GM12878 (cell line): ENCODE measurements at regions not wholly inside any gene's neighbourhood (a gene's known extent, or its start where the extent isn't known, plus 50 kb on each side); places are given as distances from the start of the nearest gene placed in this dataset.

Experiments used
- ATAC-seq: fragments of 200-7000 bp; cut with Tn5 transposase; 3 replicates; pipeline ENCODE4 v1.9.1; 2020; ENCODE audit warnings: mild to moderate bottlenecking, moderate library complexity
- BruUV-seq: library from RNA; stranded (reverse); fragments of 400-500 nt; replicated peaks from 2 replicates; lab custom pipeline; 2021; lab: Mats Ljungman, UMichigan
- CTCF ChIA-PET: fragments of 300-600 bp; sonication (Branson Sonifier 250); formaldehyde crosslinking; extraction: SDS; loops from one replicate; lab custom pipeline; 2021; ENCODE audit warnings: inconsistent platforms; lab: Yijun Ruan, JAX
- POLR2A ChIA-PET: fragments of 350-600 bp; formaldehyde crosslinking; extraction: SDS; loops from one replicate; lab custom pipeline; 2021; ENCODE audit warnings: inconsistent platforms; lab: Charles Lee
- RAD21 ChIA-PET: fragments of 300-600 bp; sonication (Branson Sonifier 250); formaldehyde crosslinking; loops from one replicate; lab custom pipeline; 2023; ENCODE audit warnings: antibody characterized with exemption; ENCODE audit not compliant: unreplicated experiment; lab: Charles Lee
- SMC1A ChIA-PET: fragments of 300-600 bp; sonication (Branson Sonifier 250); formaldehyde crosslinking; loops from one replicate; lab custom pipeline; 2023; ENCODE audit not compliant: unreplicated experiment, uncharacterized antibody; lab: Charles Lee
- DNase-seq: peaks from one replicate; pipeline ENCODE4 v3.0.0-alpha.2; 2011; ENCODE audit warnings: low read depth, low spot score
- FAIRE-seq: peaks from 3 replicates; lab custom pipeline; 2011; peaks lifted over from hg19 to GRCh38; lab: Jason Lieb, UNC
- H2AFZ ChIP-seq: 2 replicates; pipeline ENCODE4 v1.6.0; 2011; ENCODE audit warnings: low read depth, low read length, control low read depth; ENCODE audit not compliant: control insufficient read depth
- H3K27ac ChIP-seq: 2 replicates; pipeline ENCODE4 v1.5.1; 2011; ENCODE audit warnings: control low read depth; ENCODE audit not compliant: control insufficient read depth, insufficient read depth
- H3K27me3 ChIP-seq, 2 experiments: replicated peaks in 1 of 2; 2 replicates each; pipeline versions ENCODE4 v1.6.0 to v1.6.1; 2011; ENCODE audit warnings: low read length in 1 of 2; ENCODE audit not compliant: control insufficient read depth in 2 of 2, insufficient read depth in 2 of 2
- H3K36me3 ChIP-seq, 2 experiments: 2 replicates each; pipeline ENCODE4 v1.5.1; 2011; ENCODE audit warnings: low read length in 1 of 2; ENCODE audit not compliant: control insufficient read depth in 2 of 2, insufficient read depth in 2 of 2
- H3K4me1 ChIP-seq: 2 replicates; pipeline ENCODE4 v1.6.1; 2011; ENCODE audit warnings: mild to moderate bottlenecking, low read length, moderate library complexity, mixed read lengths; ENCODE audit not compliant: control insufficient read depth, insufficient read depth
- H3K4me2 ChIP-seq: 2 replicates; pipeline ENCODE4 v1.6.0; 2011; ENCODE audit warnings: control low read depth; ENCODE audit not compliant: control insufficient read depth, insufficient read depth
- H3K4me3 ChIP-seq: fragments of 200-600 bp; sonication (generic); 2 replicates; pipeline ENCODE4 v1.5.1; 2016
- H3K79me2 ChIP-seq: 2 replicates; pipeline ENCODE4 v1.6.0; 2011; ENCODE audit warnings: low read length; ENCODE audit not compliant: control insufficient read depth, insufficient read depth
- H3K9ac ChIP-seq: 2 replicates; pipeline ENCODE4 v1.8.0; 2011; ENCODE audit warnings: low read length, control low read depth, mixed read lengths; ENCODE audit not compliant: control insufficient read depth, insufficient read depth
- H3K9me3 ChIP-seq: replicated peaks from 3 replicates; pipeline ENCODE4 v1.5.1; 2011; ENCODE audit warnings: mild to moderate bottlenecking, low read length; ENCODE audit not compliant: control insufficient read depth, insufficient read depth
- H4K20me1 ChIP-seq: 2 replicates; pipeline ENCODE4 v1.6.0; 2011; ENCODE audit not compliant: control insufficient read depth, insufficient read depth
- ATF2 ChIP-seq: IDR thresholded peaks from 2 replicates; pipeline ENCODE4 v1.6.1; 2012; ENCODE audit warnings: low read length, inconsistent platforms
- CHD2 ChIP-seq: IDR thresholded peaks from 2 replicates; pipeline ENCODE4 v1.6.1; 2011; ENCODE audit warnings: low read depth, low read length, improper control_type of control experiment, borderline replicate concordance
- GABPA ChIP-seq: IDR thresholded peaks from 2 replicates; pipeline ENCODE4 v1.6.1; 2014; ENCODE audit warnings: antibody characterized with exemption, low read depth, mild to moderate bottlenecking, inconsistent platforms
- GATAD2B ChIP-seq: fragments of 450-650 bp; conservative IDR thresholded peaks from 2 replicates; pipeline ENCODE4 v1.6.1; 2017; ENCODE audit warnings: low read depth, mild to moderate bottlenecking, moderate library complexity
- HDAC2 ChIP-seq: fragments of 200-600 bp; sonication (generic); IDR thresholded peaks from 2 replicates; pipeline ENCODE4 v1.6.1; 2017
- MXI1 ChIP-seq: fragments of 150-350 bp; IDR thresholded peaks from 2 replicates; pipeline ENCODE4 v1.6.1; 2011; ENCODE audit warnings: low read depth, mild to moderate bottlenecking, inconsistent platforms, low read length, improper control_type of control experiment
- NR2C1 ChIP-seq: fragments of 450-650 bp; IDR thresholded peaks from 2 replicates; pipeline ENCODE4 v1.6.1; 2017; ENCODE audit warnings: antibody characterized with exemption, mild to moderate bottlenecking, moderate library complexity
- RAD21 ChIP-seq: IDR thresholded peaks from 2 replicates; pipeline ENCODE4 v1.6.1; 2011; ENCODE audit warnings: mild to moderate bottlenecking, low read depth, low read length, moderate library complexity; ENCODE audit not compliant: insufficient read depth
- RUNX3 ChIP-seq: IDR thresholded peaks from 2 replicates; pipeline ENCODE4 v1.6.1; 2012; ENCODE audit warnings: low read length, inconsistent platforms
- SMAD5 ChIP-seq: IDR thresholded peaks from 2 replicates; pipeline ENCODE4 v1.6.1; 2016; ENCODE audit warnings: antibody characterized with exemption, low read depth
- SMARCA5 ChIP-seq: fragments of 450-650 bp; IDR thresholded peaks from 2 replicates; pipeline ENCODE4 v1.6.1; 2017; ENCODE audit warnings: mild to moderate bottlenecking
- SMC3 ChIP-seq: IDR thresholded peaks from 2 replicates; pipeline ENCODE4 v1.6.1; 2011; ENCODE audit warnings: low read length, improper control_type of control experiment, borderline replicate concordance
- SP1 ChIP-seq: IDR thresholded peaks from one replicate; pipeline ENCODE4 v1.6.1; 2011; ENCODE audit warnings: low read depth, low read length
- USF2 ChIP-seq: IDR thresholded peaks from 2 replicates; pipeline ENCODE4 v1.6.1; 2011; ENCODE audit warnings: low read depth, low read length, improper control_type of control experiment, borderline replicate concordance
- ZNF207 ChIP-seq: fragments of 450-650 bp; IDR thresholded peaks from 2 replicates; pipeline ENCODE4 v1.6.1; 2014; ENCODE audit warnings: antibody characterized with exemption, mild to moderate bottlenecking, borderline replicate concordance
- ZSCAN29 ChIP-seq: fragments of 450-650 bp; IDR thresholded peaks from 2 replicates; pipeline ENCODE4 v1.6.1; 2017; ENCODE audit warnings: mild to moderate bottlenecking, moderate library complexity
- WGBS: methylation state at CpG from one replicate; pipeline ENCODE4 v1.1.6; 2016; ENCODE audit warnings: low lambda C conversion rate; ENCODE audit not compliant: insufficient replicate concordance, insufficient coverage; ENCODE audit errors: missing lambda C conversion rate; 5-methylcytosine and 5-hydroxymethylcytosine counted together
- in situ Hi-C: fragments of 300-500 bp; cut with MboI; formaldehyde crosslinking; loops from 9 replicates; pipeline ENCODE4 v1.14.3; 2018; ENCODE audit warnings: mixed read lengths
- intact Hi-C: fragments of 100-400 bp; cut with micrococcal nuclease; formaldehyde crosslinking; loops from one replicate; pipeline ENCODE4 v1.14.2; 2022; ENCODE audit not compliant: unreplicated experiment
- TF ChIP-seq, protein P1 (sequence below), 3 experiments: IDR thresholded peaks in 2 of 3; conservative IDR thresholded peaks in 1 of 3; 2 replicates each; pipeline ENCODE4 v1.5.1; 2011; ENCODE audit warnings: low read depth in 3 of 3, low read length in 3 of 3, mild to moderate bottlenecking in 3 of 3, control low read depth in 2 of 3, moderate library complexity in 2 of 3, inconsistent platforms in 1 of 3, mixed read lengths in 1 of 3; ENCODE audit not compliant: control insufficient read depth in 2 of 3, insufficient read depth in 1 of 3; ENCODE audit errors: extremely low read depth in 1 of 3
- TF ChIP-seq, protein P2 (sequence below): fragments of 450-650 bp; IDR thresholded peaks from 2 replicates; pipeline ENCODE4 v1.6.1; 2016; ENCODE audit warnings: mild to moderate bottlenecking

DNA sequence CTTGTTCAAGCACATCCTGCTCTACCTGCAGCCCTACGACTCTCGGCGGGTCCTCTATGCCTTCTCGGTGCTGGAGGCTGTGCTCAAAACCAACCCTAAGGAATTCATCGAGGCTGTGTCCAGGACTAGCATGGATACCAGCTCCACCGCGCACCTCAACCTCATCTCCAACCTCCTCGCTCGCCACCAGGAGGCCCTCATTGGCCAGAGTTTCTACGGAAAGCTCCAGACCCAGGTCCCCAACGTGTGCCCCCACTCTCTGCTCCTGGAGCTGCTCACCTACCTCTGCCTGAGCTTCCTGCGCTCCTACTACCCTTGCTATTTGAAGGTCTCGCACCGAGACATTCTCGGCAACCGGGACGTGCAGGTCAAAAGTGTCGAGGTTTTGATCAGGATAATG, 74.3 kb upstream of the MORC3 start (continued):
- TF ChIP-seq USF2 (no peak), RAD21 (no peak), SMC3 (no peak), GATAD2B (no peak), ATF2 (no peak), SP1 (no peak), CHD2 (no peak)

GRCh38 chr21:36246080-36246631, 73.8 kb upstream of the MORC3 start:
- no peak for FAIRE-seq
- RAD21 ChIA-PET, result no interaction called here
- TF ChIP-seq ATF2 (no peak), GABPA (no peak), MXI1 (no peak), SMARCA5 (no peak), SMAD5 (no peak), ZNF207 (no peak), NR2C1 (no peak), ZSCAN29 (no peak), HDAC2 (no peak), RUNX3 (no peak)
- TF ChIP-seq, protein P1, sequence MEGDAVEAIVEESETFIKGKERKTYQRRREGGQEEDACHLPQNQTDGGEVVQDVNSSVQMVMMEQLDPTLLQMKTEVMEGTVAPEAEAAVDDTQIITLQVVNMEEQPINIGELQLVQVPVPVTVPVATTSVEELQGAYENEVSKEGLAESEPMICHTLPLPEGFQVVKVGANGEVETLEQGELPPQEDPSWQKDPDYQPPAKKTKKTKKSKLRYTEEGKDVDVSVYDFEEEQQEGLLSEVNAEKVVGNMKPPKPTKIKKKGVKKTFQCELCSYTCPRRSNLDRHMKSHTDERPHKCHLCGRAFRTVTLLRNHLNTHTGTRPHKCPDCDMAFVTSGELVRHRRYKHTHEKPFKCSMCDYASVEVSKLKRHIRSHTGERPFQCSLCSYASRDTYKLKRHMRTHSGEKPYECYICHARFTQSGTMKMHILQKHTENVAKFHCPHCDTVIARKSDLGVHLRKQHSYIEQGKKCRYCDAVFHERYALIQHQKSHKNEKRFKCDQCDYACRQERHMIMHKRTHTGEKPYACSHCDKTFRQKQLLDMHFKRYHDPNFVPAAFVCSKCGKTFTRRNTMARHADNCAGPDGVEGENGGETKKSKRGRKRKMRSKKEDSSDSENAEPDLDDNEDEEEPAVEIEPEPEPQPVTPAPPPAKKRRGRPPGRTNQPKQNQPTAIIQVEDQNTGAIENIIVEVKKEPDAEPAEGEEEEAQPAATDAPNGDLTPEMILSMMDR (IDR thresholded peaks at IDR 0.05 in 2 of 3, conservative IDR thresholded peaks at IDR 0.05 in 1 of 3; ENCODE audit: control insufficient read depth in 2 of 3, extremely low read depth in 1 of 3, insufficient read depth in 1 of 3, low read depth in 3 of 3, low read length in 3 of 3), result no peak
- TF ChIP-seq, protein P2, sequence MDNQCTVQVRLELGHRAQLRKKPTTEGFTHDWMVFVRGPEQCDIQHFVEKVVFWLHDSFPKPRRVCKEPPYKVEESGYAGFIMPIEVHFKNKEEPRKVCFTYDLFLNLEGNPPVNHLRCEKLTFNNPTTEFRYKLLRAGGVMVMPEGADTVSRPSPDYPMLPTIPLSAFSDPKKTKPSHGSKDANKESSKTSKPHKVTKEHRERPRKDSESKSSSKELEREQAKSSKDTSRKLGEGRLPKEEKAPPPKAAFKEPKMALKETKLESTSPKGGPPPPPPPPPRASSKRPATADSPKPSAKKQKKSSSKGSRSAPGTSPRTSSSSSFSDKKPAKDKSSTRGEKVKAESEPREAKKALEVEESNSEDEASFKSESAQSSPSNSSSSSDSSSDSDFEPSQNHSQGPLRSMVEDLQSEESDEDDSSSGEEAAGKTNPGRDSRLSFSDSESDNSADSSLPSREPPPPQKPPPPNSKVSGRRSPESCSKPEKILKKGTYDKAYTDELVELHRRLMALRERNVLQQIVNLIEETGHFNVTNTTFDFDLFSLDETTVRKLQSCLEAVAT, result no peak

More at GRCh38 chr21:36246080-36246631, 73.8 kb upstream of the MORC3 start:
- Histone ChIP-seq H4K20me1 (no peaks in the 10 kb centered on the region), H3K9ac (no peak overlapping the region), H3K27me3 (no peaks in the 10 kb centered on the region), H3K4me1 (no peaks in the 10 kb centered on the region), H3K36me3 (no peaks in the 10 kb centered on the region; a peak in 1 of 4 replicates), H3K4me3 (no peak overlapping the region), H3K9me3 (no peaks in the 10 kb centered on the region), H3K4me2 (no peak overlapping the region), H2AFZ (no peak overlapping the region), H3K27ac (no peak overlapping the region), H3K79me2 (no peaks in the 10 kb centered on the region)
- intact Hi-C loops (no loop called here), in situ Hi-C loops (no loop called here)
- no TSS peak for BruUV-seq
- 94% methylated on average over 23 of the region's 23 CpGs for WGBS
- ATAC-seq (no peak), DNase-seq (no peak)
- ChIA-PET SMC1A (interaction anchor here (1.3 to 2.6 kb wide), 2 partner anchors 74 to 84 kb away, joined by 6 to 7 read pairs; partner anchors contain the start of gene MORC3), POLR2A (no interaction called here), CTCF (interaction anchor here (1.1 to 1.8 kb wide), 3 partner anchors 10 to 84 kb away, joined by 3 to 5 read pairs (median 5); no protein-coding TSS in a partner anchor)
